ENCODE measurements at regions not wholly inside any gene's neighbourhood (a gene's known extent, or its start where the extent isn't known, plus 50 kb on each side); places are given as distances from the start of the nearest gene placed in this dataset.
A peak's percentile ranks its signal among the peaks of the same experiment; 100 is the strongest.

- no peak for DNase-seq
Measured at GRCh38 chr1:63042278-63042677, 258.3 kb downstream of the ATG4C start.

GRCh38 chr1:63046539-63046938 lies 262.6 kb downstream of the ATG4C start:
- no peak for DNase-seq

- DNase-seq = no peak
Measured at GRCh38 chr1:63049135-63049534, 265.2 kb downstream of the ATG4C start.

- no peak for DNase-seq
Measured at GRCh38 chr1:63051356-63051755, 267.4 kb downstream of the ATG4C start.

GRCh38 chr1:63051886-63052285 lies 268.0 kb downstream of the ATG4C start:
- no peak for DNase-seq

GRCh38 chr1:63054184-63054583 lies 268.2 kb upstream of the FOXD3 start:
- no peak for DNase-seq

GRCh38 chr1:63063367-63063766 lies 259.0 kb upstream of the FOXD3 start:
- DNase-seq = no peak

- DNase-seq = no peak
Measured at GRCh38 chr1:63064135-63064534, 258.2 kb upstream of the FOXD3 start.

GRCh38 chr1:63068626-63069025 lies 253.7 kb upstream of the FOXD3 start:
- no peak for DNase-seq

GRCh38 chr1:63069214-63069613 lies 253.2 kb upstream of the FOXD3 start:
- DNase-seq = no peak

- no peak for DNase-seq
Measured at GRCh38 chr1:63073309-63074306, 248.8 kb upstream of the FOXD3 start.

- no peak for DNase-seq
Measured at GRCh38 chr1:63074321-63074720, 248.0 kb upstream of the FOXD3 start.

- no peak for DNase-seq
Measured at GRCh38 chr1:63082766-63083165, 239.6 kb upstream of the FOXD3 start.

GRCh38 chr1:63087966-63088365 lies 234.4 kb upstream of the FOXD3 start:
- peak; percentile 2 for DNase-seq

- no peak for DNase-seq
Measured at GRCh38 chr1:63099188-63099587, 223.2 kb upstream of the FOXD3 start.

- no peak for DNase-seq
Measured at GRCh38 chr1:63101336-63101735, 221.0 kb upstream of the FOXD3 start.

GRCh38 chr1:63103682-63104081 lies 218.7 kb upstream of the FOXD3 start:
- no peak for DNase-seq

GRCh38 chr1:63107066-63107465 lies 215.3 kb upstream of the FOXD3 start:
- no peak for DNase-seq

GRCh38 chr1:63108206-63108605 lies 214.2 kb upstream of the FOXD3 start:
- DNase-seq = no peak

GRCh38 chr1:63112155-63112900 lies 210.0 kb upstream of the FOXD3 start:
- DNase-seq = peak; percentile 68

- DNase-seq = no peak
Measured at GRCh38 chr1:63115527-63115926, 206.8 kb upstream of the FOXD3 start.

GRCh38 chr1:63116016-63116415 lies 206.4 kb upstream of the FOXD3 start:
- DNase-seq = peak; percentile 12

- DNase-seq = no peak
Measured at GRCh38 chr1:63119575-63120155, 202.7 kb upstream of the FOXD3 start.
